Heart left ventricle (tissue), 16 donors: ENCODE measurements at regions not wholly inside any gene's neighbourhood (a gene's known extent, or its start where the extent isn't known, plus 50 kb on each side); places are given as distances from the start of the nearest gene placed in this dataset.

Source experiments
- ATAC-seq, 4 donors: fragments of 200-7000 bp; cut with Tn5 transposase; one replicate each; pipeline ENCODE4 v1.9.1; 2020 to 2022; ENCODE audit warnings: moderate library complexity in 4 of 4, mild to moderate bottlenecking in 3 of 4, moderate number of reproducible peaks in 1 of 4
- DNase-seq, 5 donors: peaks; one replicate each; pipeline ENCODE4 v3.0.0-alpha.2; 2020
- H3K27ac ChIP-seq, 12 donors: fragments of 200-600 bp; sonication (generic) in 4 of 12; one replicate each; pipeline versions ENCODE4 v1.5.0 to v1.8.0; 2016 to 2022; ENCODE audit warnings: mild to moderate bottlenecking in 2 of 12
- H3K27me3 ChIP-seq, 9 donors: fragments of 200-600 bp; sonication (generic) in 2 of 9; one replicate each; pipeline versions ENCODE4 v1.5.1 to v1.8.0; 2016 to 2022; ENCODE audit warnings: mild to moderate bottlenecking in 3 of 9
- H3K36me3 ChIP-seq, 9 donors: fragments of 200-600 bp; sonication (generic) in 2 of 9; one replicate each; pipeline versions ENCODE4 v1.5.0 to v1.8.0; 2018 to 2022; ENCODE audit warnings: mild to moderate bottlenecking in 2 of 9
- H3K4me1 ChIP-seq, 12 donors: fragments of 200-600 bp; sonication (generic) in 4 of 12; one replicate each; pipeline versions ENCODE4 v1.5.0 to v1.8.0; 2016 to 2022; ENCODE audit warnings: mild to moderate bottlenecking in 3 of 12
- H3K4me3 ChIP-seq, 12 donors: fragments of 200-600 bp; sonication (generic) in 4 of 12; one replicate each; pipeline versions ENCODE4 v1.5.0 to v1.8.0; 2017 to 2022; ENCODE audit warnings: mild to moderate bottlenecking in 9 of 12, moderate library complexity in 4 of 12
- H3K9me3 ChIP-seq, 12 donors: fragments of 200-600 bp; sonication (generic) in 4 of 12; one replicate each; pipeline versions ENCODE4 v1.5.0 to v1.8.0; 2016 to 2022; ENCODE audit warnings: mild to moderate bottlenecking in 1 of 12
- POLR2A ChIP-seq, 2 donors: fragments of 450-650 bp; IDR thresholded peaks; one replicate each; pipeline ENCODE4 v1.6.1; 2017; ENCODE audit warnings: antibody characterized with exemption in 2 of 2, mild to moderate bottlenecking in 2 of 2, moderate library complexity in 2 of 2
- WGBS, 4 donors: extraction: QIAGEN DNeasy Blood & Tissue Kit in 2 of 4; methylation state at CpG; one replicate each; pipeline versions ENCODE4 v1.1.5 to v1.1.7; 2013 to 2018; 5-methylcytosine and 5-hydroxymethylcytosine counted together
- intact Hi-C, 10 donors: fragments of 100-400 bp; cut with DNase I; formaldehyde crosslinking; loops; one replicate each; pipeline versions ENCODE4 v1.11.1 to v1.14.2; 2022
- TF ChIP-seq, protein P1 (sequence below), 12 donors: fragments of 200-600 bp; sonication (generic) in 4 of 12; IDR thresholded peaks; one replicate each; pipeline versions ENCODE4 v1.5.0 to v1.8.0; 2018 to 2022; ENCODE audit warnings: antibody characterized with exemption in 12 of 12, mild to moderate bottlenecking in 5 of 12
- donor health status: ischemic (EF 13 %, LVEDD 7.1; RV severe dilation, severe dysfunction).
- donor health status: healthy with polysubstance abuse.
- donor health status: DM: no; HTN: yes; CAD: no.
- donor health status: DM: no; HTN: no; CAD: no.
- donor health status: ischemic (EF 25% LVEDD 6.9; RV normal size, moderate dysfunction).
- donor health status: ischemic (EF 25% LVEDD 5.7; RV mildly dilated, moderate dysfunction).
- donor health status: healthy.
- donor health status: DM: yes; HTN: yes; CAD: no.
- donor health status: ischemic (EF 35%, LVEDD 5.7; RV mildly dilated, moderate dysfunction).
- donor health status: nonischemic (EF 11% LVEDD 7.7; RV severe dilation, severe dysfunction).
- donor health status: DM: yes; HTN: yes; CAD: no.
- donor health status: PGD.
- donor health status: ischemic (EF 29% LVEDD 5.4; RV normal size, mild dysfunction).
- donor health status: nonischemic (EF 23%, LVEDD 6.1; RV moderate dilation, normal function).

GRCh38 chr14:44788612-44789011, 173.1 kb downstream of the KLHL28 start:
- no peaks in the 10 kb centered on the region for H3K4me1 ChIP-seq
- intact Hi-C loops: no loop called here
- WGBS, 4 donors: 62 to 77% (median 67%) methylated on average over 1 of the region's 1 CpG
- ATAC-seq (no peak), DNase-seq (no peak)
- H3K27ac ChIP-seq: no peak overlapping the region
- TF ChIP-seq, protein P1, sequence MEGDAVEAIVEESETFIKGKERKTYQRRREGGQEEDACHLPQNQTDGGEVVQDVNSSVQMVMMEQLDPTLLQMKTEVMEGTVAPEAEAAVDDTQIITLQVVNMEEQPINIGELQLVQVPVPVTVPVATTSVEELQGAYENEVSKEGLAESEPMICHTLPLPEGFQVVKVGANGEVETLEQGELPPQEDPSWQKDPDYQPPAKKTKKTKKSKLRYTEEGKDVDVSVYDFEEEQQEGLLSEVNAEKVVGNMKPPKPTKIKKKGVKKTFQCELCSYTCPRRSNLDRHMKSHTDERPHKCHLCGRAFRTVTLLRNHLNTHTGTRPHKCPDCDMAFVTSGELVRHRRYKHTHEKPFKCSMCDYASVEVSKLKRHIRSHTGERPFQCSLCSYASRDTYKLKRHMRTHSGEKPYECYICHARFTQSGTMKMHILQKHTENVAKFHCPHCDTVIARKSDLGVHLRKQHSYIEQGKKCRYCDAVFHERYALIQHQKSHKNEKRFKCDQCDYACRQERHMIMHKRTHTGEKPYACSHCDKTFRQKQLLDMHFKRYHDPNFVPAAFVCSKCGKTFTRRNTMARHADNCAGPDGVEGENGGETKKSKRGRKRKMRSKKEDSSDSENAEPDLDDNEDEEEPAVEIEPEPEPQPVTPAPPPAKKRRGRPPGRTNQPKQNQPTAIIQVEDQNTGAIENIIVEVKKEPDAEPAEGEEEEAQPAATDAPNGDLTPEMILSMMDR (IDR thresholded peaks at IDR 0.05): no peak
- no peak for TF ChIP-seq POLR2A (IDR thresholded peaks at IDR 0.05)
- no peaks in the 10 kb centered on the region for H3K27me3 ChIP-seq
- H3K9me3 ChIP-seq: no peaks in the 10 kb centered on the region
- H3K36me3 ChIP-seq: no peaks in the 10 kb centered on the region
- H3K4me3 ChIP-seq: no peak overlapping the region

- DNase-seq: no peak
- intact Hi-C loops: no loop called here
- H3K27me3 ChIP-seq: no peaks in the 10 kb centered on the region
- no peaks in the 10 kb centered on the region for H3K4me1 ChIP-seq
- ATAC-seq: no peak
- TF ChIP-seq, protein P1 (IDR thresholded peaks at IDR 0.05): no peak
- no peak for TF ChIP-seq POLR2A (IDR thresholded peaks at IDR 0.05)
- H3K27ac ChIP-seq: no peak overlapping the region
- H3K9me3 ChIP-seq: no peaks in the 10 kb centered on the region
- no peak overlapping the region for H3K4me3 ChIP-seq
- H3K36me3 ChIP-seq: no peaks in the 10 kb centered on the region
- WGBS, 4 donors: 56 to 69% (median 67%) methylated on average over 3 of the region's 3 CpGs
Measured at GRCh38 chr14:44785096-44785495, 176.7 kb downstream of the KLHL28 start.

DNA sequence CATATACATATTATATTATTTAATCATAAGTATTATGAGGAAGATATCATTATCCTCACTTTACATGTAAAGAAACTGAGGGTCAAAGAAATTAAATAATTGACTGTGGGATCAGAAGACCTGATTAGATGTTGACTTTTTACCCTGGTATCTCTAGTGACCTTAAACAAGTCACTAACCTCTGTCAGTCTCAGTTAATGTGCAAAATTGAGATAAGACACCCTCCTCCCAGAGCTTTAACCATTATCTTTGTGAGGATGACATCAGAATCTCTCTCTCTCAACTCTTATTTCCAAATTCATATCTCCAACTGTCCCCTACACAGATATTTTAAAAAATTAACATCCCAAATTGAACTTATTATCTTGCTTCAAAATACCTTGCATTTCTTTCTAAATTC, 177.8 kb downstream of the KLHL28 start:
- TF ChIP-seq POLR2A (IDR thresholded peaks at IDR 0.05): no peak
- TF ChIP-seq, protein P1 (IDR thresholded peaks at IDR 0.05): no peak
- H3K27ac ChIP-seq: no peak overlapping the region
- no peak for DNase-seq
- no peak overlapping the region for H3K4me3 ChIP-seq
- H3K36me3 ChIP-seq: no peaks in the 10 kb centered on the region
- no peaks in the 10 kb centered on the region for H3K9me3 ChIP-seq
- no peaks in the 10 kb centered on the region for H3K4me1 ChIP-seq
- no peak for ATAC-seq
- intact Hi-C loops: no loop called here
- H3K27me3 ChIP-seq: no peaks in the 10 kb centered on the region

DNA sequence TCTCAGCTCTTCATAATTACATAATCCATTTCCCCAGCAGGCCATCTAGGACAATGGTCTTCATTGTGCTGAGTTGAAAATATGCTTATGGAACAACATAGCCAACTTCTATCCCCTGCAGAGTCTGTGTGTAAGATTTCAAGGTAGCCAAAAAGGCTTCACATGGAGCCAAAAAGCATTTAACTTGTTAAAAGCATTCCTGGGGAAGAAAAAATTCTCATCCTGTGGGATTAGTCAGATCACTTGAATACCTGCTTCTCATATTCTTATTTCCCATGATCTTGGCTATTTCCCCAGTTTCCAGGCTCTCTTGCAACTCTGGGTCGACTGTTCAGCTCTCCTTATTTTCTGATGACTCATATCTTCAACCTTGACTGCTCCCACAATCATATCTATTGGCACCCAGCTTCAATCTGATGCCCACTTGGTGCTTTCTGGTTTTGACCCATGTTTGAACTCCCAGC, 178.9 kb downstream of the KLHL28 start:
- Histone ChIP-seq H3K4me3 (no peak overlapping the region), H3K9me3 (no peaks in the 10 kb centered on the region), H3K27me3 (no peaks in the 10 kb centered on the region), H3K36me3 (no peaks in the 10 kb centered on the region), H3K4me1 (no peaks in the 10 kb centered on the region), H3K27ac (no peak overlapping the region)
- intact Hi-C loops: no loop called here
- TF ChIP-seq POLR2A (IDR thresholded peaks at IDR 0.05): no peak
- TF ChIP-seq, protein P1 (IDR thresholded peaks at IDR 0.05): no peak
- no peak for DNase-seq
- 24 to 38% (median 31%) methylated on average over 1 of the region's 1 CpG for WGBS, 4 donors
- no peak for ATAC-seq
